GM18499 (cell line): ENCODE measurements at regions not wholly inside any gene's neighbourhood (a gene's known extent, or its start where the extent isn't known, plus 50 kb on each side); places are given as distances from the start of the nearest gene placed in this dataset.
"Not testable (repeated sequence)": the region's sequence is repeated elsewhere in the genome, so short reads cannot be mapped to it uniquely, and the experiment has no call there.

Source experiments
- ATAC-seq: cut with Tn5 transposase; IDR thresholded peaks from one replicate; pipeline ENCODE4 v1.9.1; 2021; ENCODE audit warnings: moderate number of reproducible peaks; ENCODE audit not compliant: insufficient read depth, unreplicated experiment

DNA sequence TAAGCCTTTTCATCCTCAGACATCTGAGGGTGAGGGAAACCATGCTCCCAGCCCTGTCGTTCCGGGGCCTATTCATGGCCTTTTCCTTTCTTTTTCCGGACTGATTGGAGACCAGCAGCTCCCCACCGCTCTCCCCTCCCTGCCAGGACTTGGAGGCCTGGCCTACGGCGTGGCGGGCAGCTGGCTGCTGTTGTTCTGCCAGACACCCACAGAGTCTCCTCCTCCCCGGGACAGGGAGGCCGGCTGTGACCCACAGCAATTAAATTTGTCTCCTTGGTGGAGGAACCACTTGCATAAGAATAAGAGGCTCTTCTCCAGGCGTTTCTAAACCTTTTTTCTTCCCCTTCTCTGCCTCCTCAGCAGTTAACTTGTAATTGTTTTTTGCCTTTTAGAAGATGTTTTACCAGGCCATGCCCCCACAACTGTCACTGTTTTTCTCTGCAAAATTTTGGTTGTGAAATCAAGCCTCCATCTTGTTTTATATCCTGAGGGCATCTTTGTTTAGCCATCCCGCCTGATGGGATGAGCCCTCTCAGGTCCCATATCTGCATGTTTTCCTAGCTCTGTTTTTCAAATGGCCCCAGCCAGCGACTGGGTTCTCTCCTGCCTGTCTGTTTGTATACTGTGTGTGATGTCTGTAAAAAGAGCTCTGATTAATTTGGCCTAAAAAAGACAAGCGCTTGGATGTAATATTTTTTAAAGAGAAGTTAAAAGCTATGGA lies 1060.0 kb upstream of the DDX18 start:
- no peak for ATAC-seq

- ATAC-seq = no peak
These were observed 1052.6 kb upstream of the DDX18 start for GRCh38 chr2:116761864-116762263.

- no peak for ATAC-seq
These were observed 1045.0 kb upstream of the DDX18 start for GRCh38 chr2:116769514-116769913.

DNA sequence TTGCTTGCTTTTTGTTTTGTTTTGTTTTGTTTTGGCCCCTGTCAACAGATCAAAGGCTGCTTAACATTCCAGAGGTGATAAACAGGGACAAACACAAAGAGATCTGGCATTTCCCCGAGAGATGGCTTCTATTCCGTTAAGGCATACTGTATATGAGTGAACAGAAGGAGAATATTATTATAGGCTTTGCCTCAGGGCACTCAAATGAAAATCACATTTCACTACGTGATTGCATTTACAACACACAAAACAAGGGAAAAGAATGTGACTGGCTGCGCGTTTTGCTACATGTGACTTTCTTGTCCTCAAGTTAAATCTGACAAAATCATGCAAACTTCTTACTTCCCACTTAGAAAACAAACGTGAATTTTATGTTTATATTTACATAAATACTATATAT lies 1037.9 kb upstream of the DDX18 start:
- no peak for ATAC-seq

DNA sequence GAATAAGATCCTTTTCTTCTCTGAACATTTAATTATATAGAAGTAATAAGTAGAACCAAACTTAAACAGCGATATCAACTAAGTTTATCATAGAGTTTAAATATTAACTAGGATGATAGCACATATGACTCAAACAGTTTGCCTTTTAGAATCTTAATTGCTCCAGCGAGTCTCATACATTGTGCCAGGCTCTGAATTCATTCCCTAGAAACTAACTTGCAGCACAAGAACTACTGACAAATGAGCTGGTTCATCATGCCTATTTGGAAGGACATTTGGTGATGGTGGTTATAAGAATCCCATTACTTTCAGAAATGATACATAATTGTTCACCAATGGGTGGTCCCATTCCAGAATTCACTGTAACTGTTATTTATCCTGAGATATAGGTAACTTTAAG lies 1026.6 kb upstream of the DDX18 start:
- ATAC-seq = no peak

- no peak for ATAC-seq
These were observed 1011.8 kb upstream of the DDX18 start for GRCh38 chr2:116802671-116803070.

DNA sequence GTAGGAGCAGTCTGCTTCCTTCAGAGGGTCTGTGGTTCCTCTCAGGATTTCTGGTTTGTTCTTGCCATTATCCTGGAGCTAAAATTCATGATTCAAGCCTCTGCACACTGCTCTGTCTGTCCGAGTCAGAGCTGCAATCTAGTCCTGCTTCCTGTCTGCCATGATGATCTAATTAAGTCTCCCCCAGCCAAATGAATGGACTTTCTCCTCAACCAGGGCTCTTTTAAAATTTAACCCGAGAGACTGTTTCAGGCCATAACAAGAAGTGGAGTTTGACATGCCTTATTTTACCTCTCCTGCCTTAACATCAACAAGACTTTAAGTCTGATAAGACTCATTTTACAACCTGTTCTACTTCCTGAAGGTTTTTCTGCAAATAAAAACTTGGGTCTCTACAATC lies 1009.6 kb upstream of the DDX18 start:
- no peak for ATAC-seq

DNA sequence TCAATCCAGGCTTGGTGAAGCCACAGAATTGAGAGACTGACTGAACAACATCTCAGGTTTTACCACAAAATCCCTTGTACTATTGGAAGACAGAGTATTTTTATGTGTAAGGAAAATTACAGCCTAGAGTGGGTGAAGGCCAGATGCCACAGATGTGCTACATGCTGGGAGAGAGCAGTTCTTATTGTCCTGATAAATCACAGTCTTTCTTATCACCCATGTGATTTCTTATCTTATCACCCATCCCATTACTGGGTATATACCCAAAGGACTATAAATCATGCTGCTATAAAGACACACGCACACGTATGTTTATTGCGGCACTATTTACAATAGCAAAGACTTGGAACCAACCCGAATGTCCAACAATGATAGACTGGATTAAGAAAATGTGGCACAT lies 1008.0 kb upstream of the DDX18 start:
- ATAC-seq = not testable (repeated sequence)

DNA sequence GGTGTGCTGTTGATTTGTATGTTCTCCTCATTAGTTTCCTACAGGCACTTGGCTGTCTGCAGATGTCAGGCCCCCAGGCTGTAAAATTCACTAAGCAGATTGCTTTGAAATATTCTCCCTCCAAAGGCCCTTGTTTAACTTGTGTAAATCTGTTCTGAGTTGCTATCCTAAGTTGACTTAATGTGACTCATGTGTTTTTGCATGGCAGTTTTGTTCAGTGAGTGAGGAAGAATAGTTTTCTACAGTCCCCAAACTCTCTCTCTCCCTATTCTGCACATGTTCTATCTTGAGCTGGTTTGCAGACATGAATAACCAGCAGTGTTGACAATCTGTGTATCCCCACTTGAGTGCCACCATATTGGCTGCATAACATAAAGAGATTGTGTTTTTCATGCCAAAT lies 1005.4 kb upstream of the DDX18 start:
- ATAC-seq = no peak

GRCh38 chr2:116810071-116810470 lies 1004.4 kb upstream of the DDX18 start:
- ATAC-seq = no peak

DNA sequence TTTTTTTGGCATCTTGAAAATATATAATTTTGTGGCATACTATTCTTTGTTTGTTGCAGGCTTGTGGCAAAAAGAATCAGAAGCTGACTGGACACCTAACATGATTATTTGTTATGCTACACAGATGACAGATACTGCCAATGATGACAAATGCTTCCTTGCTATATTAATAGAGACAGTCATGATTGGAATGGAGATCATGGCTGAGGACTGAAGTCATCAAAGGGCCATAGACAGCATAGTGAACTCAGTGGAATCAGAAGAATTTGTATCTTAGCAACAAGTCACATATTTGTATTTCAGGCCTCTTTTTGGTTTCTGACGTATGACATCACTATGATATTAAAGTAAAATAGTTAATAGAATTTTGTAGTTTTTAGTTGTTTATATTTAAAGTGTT lies 1003.8 kb upstream of the DDX18 start:
- no peak for ATAC-seq

DNA sequence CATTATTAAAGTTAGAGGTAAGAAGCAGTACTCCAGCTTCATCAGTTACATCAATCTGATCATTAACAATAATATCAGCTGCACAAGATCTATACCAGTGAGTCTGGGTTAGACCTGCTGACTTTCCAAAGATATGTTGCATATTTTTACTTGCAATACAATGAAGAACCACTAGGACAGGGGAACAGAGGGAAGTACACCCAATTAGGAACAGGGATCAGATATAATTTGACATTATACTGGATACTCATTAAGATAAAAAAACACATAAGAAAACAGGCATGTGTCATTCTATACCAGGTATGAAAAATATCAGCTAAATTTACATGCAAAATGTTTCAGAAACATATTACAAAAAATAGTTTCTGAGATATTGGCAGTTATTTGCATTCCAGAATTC lies 995.1 kb upstream of the DDX18 start:
- ATAC-seq = no peak

GRCh38 chr2:116820986-116821385 lies 993.5 kb upstream of the DDX18 start:
- no peak for ATAC-seq

- not testable (repeated sequence) for ATAC-seq
These were observed 984.9 kb upstream of the DDX18 start for GRCh38 chr2:116829543-116829942.

GRCh38 chr2:116832148-116832547 lies 982.3 kb upstream of the DDX18 start:
- ATAC-seq = no peak

DNA sequence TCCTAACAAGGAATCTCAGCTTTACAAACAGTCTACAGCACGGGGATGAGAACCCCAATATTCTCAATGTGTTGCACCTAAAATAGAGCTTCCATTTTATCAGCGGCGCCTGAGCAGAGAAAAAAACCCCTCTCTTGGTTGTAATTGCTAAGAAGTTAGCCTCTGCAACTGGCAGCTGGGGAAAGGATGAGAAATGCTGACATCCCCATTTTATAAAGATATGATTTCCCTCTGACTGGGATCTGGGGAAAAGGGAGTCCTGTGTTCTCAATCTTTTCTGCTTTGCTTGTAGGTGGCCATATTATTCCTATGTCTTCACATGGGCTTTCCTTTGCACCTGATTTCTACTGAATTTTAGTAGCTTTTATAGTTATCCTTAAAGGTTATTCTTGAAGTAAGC lies 981.4 kb upstream of the DDX18 start:
- no peak for ATAC-seq

- no peak for ATAC-seq
These were observed 972.3 kb upstream of the DDX18 start for GRCh38 chr2:116842164-116842563.

DNA sequence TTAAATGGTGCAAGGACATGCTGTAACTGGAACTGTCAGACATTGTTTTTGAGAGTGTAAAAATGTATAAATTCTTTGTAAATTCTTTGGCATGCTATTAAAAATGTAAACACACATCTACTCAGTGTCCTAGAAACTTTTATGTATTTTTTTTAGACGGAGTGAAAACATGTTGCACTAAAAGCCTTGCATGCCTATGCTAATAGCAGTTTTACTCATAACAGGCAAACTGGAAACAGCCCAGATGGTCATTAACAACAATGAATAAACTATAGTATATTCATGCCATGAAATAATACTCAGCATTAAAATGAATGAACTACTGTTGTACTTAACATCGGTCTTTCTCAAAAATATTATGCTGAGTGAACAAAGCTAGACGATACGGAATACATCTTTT lies 954.8 kb upstream of the DDX18 start:
- ATAC-seq = no peak

DNA sequence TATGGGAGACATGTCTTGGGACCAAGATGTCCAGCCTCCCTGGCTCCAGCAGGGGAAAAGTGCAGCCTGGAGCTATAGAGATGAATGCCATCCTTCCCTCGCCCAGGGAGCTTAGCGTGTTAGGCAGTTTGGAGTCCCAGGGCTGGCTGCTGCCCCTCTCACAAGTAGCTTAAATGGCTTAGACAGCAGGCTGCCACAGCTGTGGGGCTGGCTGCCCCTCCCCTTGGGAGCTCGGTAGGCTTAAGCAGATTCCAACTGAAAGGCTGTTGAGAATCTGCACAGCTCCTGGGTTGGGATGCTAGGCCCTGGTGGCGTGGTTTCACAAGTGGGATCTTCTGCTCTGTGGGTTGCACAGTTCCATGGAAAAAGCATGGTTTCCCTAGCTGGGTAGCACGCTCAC lies 940.5 kb upstream of the DDX18 start:
- ATAC-seq = no peak

GRCh38 chr2:116877274-116877673 lies 937.2 kb upstream of the DDX18 start:
- no peak for ATAC-seq

DNA sequence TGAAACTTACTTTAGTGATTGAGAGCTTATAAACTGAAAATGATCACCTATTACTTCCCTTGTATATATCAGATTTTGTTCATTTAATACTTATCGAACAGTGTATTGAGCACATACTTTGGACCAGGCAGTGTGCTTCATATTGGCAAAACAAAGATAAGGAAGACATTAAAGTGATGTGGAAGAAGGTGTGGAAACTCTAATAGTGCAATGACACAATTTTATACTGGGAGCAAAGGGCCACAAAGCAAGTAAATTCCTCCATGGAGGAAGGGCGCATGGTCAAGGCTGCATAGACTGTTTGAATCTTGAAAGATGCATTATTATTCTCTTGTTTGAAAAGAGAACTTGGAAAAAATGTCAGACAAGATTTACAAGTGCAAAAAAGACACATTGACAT lies 936.5 kb upstream of the DDX18 start:
- no peak for ATAC-seq

- ATAC-seq = no peak
These were observed 934.8 kb upstream of the DDX18 start for GRCh38 chr2:116879650-116880160.
